MCF 10A (cell line): ENCODE measurements at regions not wholly inside any gene's neighbourhood (a gene's known extent, or its start where the extent isn't known, plus 50 kb on each side); places are given as distances from the start of the nearest gene placed in this dataset.

Experiments used
- BruUV-seq: library from RNA; stranded (reverse); fragments of 400-500 nt; replicated peaks from 2 replicates; lab custom pipeline; 2021; lab: Mats Ljungman, UMichigan
- CTCF ChIA-PET: fragments of 300-600 bp; sonication (Branson Sonifier 250); formaldehyde crosslinking; extraction: SDS; loops from one replicate; lab custom pipeline; 2021; ENCODE audit warnings: antibody characterized with exemption, inconsistent platforms; lab: Yijun Ruan, JAX
- POLR2A ChIA-PET: fragments of 300-600, 350-650 bp; sonication (Branson Sonifier 250); formaldehyde crosslinking; extraction: SDS; loops from one replicate; lab custom pipeline; 2020; ENCODE audit warnings: antibody characterized with exemption, inconsistent platforms; lab: Yijun Ruan, JAX
- DNase-seq: peaks from one replicate; pipeline ENCODE4 v3.0.0-alpha.2; 2018; ENCODE audit not compliant: unreplicated experiment
- H3K27ac Mint-ChIP-seq: one replicate; pipeline ENCODE4 v1.8.0; 2022; ENCODE audit warnings: mild to moderate bottlenecking, low read depth, mixed read lengths; ENCODE audit not compliant: unreplicated experiment
- H3K27me3 Mint-ChIP-seq: one replicate; pipeline ENCODE4 v1.8.0; 2022; ENCODE audit warnings: mixed read lengths; ENCODE audit not compliant: insufficient read depth, unreplicated experiment
- H3K36me3 Mint-ChIP-seq: one replicate; pipeline ENCODE4 v1.8.0; 2022; ENCODE audit warnings: mild to moderate bottlenecking, moderate library complexity, mixed read lengths; ENCODE audit not compliant: insufficient read depth, unreplicated experiment
- H3K4me1 Mint-ChIP-seq: one replicate; pipeline ENCODE4 v1.8.0; 2022; ENCODE audit warnings: mixed read lengths; ENCODE audit not compliant: insufficient read depth, unreplicated experiment
- H3K4me3 Mint-ChIP-seq: one replicate; pipeline ENCODE4 v1.8.0; 2022; ENCODE audit warnings: mild to moderate bottlenecking, moderate library complexity, mixed read lengths; ENCODE audit not compliant: unreplicated experiment
- H3K9me3 Mint-ChIP-seq: one replicate; pipeline ENCODE4 v1.8.0; 2022; ENCODE audit warnings: mixed read lengths; ENCODE audit not compliant: unreplicated experiment
- intact Hi-C: fragments of 100-400 bp; cut with micrococcal nuclease; formaldehyde crosslinking; loops from 2 replicates; pipeline ENCODE4 v1.14.1; 2022
- TF ChIP-seq, protein P1 (sequence below): fragments of 200-600 bp; IDR thresholded peaks from one replicate; pipeline ENCODE4 v1.8.0; 2022; ENCODE audit warnings: antibody characterized with exemption, mild to moderate bottlenecking; ENCODE audit not compliant: unreplicated experiment

DNA sequence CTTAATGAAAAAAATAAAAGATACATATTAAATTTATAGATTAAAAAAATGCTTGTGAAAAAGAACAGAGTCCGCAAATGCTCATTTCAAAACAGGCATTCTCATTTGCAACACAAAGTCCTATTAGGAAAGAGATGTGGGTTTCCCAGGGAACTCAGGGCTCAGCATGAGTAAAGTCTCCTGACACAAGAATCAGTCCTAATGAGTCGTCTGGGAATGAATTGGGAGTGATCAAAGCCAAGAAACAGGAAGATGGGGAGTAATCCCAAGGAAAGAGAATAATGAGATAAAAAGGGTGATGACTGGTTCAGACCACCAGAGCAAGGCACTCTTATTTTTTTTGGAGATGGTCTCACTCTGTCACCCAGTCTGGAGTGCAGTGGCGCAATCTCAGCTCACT lies 443.7 kb downstream of the NR2F2 start:
- no peak overlapping the region for H3K4me3 Mint-ChIP-seq
- H3K36me3 Mint-ChIP-seq, result no peaks in the 10 kb centered on the region
- H3K27me3 Mint-ChIP-seq, result peaks cover 59% of the 10 kb centered on the region
- no peaks in the 10 kb centered on the region for H3K9me3 Mint-ChIP-seq
- ChIA-PET CTCF (no interaction called here), POLR2A (no interaction called here)
- BruUV-seq, result no TSS peak
- intact Hi-C loops, result no loop called here
- no peaks in the 10 kb centered on the region for H3K4me1 Mint-ChIP-seq
- TF ChIP-seq, protein P1, sequence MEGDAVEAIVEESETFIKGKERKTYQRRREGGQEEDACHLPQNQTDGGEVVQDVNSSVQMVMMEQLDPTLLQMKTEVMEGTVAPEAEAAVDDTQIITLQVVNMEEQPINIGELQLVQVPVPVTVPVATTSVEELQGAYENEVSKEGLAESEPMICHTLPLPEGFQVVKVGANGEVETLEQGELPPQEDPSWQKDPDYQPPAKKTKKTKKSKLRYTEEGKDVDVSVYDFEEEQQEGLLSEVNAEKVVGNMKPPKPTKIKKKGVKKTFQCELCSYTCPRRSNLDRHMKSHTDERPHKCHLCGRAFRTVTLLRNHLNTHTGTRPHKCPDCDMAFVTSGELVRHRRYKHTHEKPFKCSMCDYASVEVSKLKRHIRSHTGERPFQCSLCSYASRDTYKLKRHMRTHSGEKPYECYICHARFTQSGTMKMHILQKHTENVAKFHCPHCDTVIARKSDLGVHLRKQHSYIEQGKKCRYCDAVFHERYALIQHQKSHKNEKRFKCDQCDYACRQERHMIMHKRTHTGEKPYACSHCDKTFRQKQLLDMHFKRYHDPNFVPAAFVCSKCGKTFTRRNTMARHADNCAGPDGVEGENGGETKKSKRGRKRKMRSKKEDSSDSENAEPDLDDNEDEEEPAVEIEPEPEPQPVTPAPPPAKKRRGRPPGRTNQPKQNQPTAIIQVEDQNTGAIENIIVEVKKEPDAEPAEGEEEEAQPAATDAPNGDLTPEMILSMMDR, result no peak
- no peak for DNase-seq
- H3K27ac Mint-ChIP-seq, result no peak overlapping the region

- intact Hi-C loops, result no loop called here
- Mint-ChIP-seq H3K27me3 (peaks cover 48% of the 10 kb centered on the region), H3K9me3 (no peaks in the 10 kb centered on the region), H3K36me3 (peaks cover 7% of the 10 kb centered on the region), H3K27ac (no peak overlapping the region), H3K4me3 (no peak overlapping the region), H3K4me1 (no peaks in the 10 kb centered on the region)
- DNase-seq, result no peak
- ChIA-PET POLR2A (no interaction called here), CTCF (no interaction called here)
- TF ChIP-seq, protein P1, result no peak
- no TSS peak for BruUV-seq
These were observed 453.2 kb downstream of the NR2F2 start for GRCh38 chr15:96783746-96784145.

DNA sequence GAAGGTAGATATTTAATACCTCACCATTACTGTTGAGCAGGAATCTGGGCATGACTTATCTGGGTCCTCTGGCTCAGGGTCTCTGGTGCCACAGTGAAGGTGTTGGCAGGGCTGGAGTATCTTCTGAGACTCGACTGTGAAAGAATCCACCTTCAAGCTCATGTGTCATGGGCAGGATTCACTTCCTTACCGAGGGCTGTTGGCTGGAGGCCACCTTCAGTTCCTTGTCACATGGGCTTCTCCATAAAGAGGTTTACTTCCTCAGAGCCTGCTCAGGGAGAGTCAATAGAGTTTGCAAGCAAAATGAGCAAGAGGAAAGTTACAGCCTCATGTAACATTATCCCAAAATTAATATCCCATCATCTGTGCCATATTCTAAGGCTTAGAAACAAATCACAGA lies 459.5 kb downstream of the NR2F2 start:
- H3K36me3 Mint-ChIP-seq, result no peaks in the 10 kb centered on the region
- no peaks in the 10 kb centered on the region for H3K4me1 Mint-ChIP-seq
- intact Hi-C loops, result no loop called here
- no peak for DNase-seq
- no TSS peak for BruUV-seq
- CTCF ChIA-PET, result no interaction called here
- no peaks in the 10 kb centered on the region for H3K9me3 Mint-ChIP-seq
- POLR2A ChIA-PET, result no interaction called here
- H3K27ac Mint-ChIP-seq, result no peak overlapping the region
- peaks cover 79% of the 10 kb centered on the region for H3K27me3 Mint-ChIP-seq
- no peak overlapping the region for H3K4me3 Mint-ChIP-seq
- TF ChIP-seq, protein P1, result no peak

- DNase-seq, result no peak
- CTCF ChIA-PET, result no interaction called here
- Mint-ChIP-seq H3K27ac (no peak overlapping the region), H3K27me3 (peaks cover 62% of the 10 kb centered on the region), H3K9me3 (no peaks in the 10 kb centered on the region), H3K36me3 (no peaks in the 10 kb centered on the region), H3K4me1 (no peaks in the 10 kb centered on the region), H3K4me3 (no peak overlapping the region)
- POLR2A ChIA-PET, result no interaction called here
- intact Hi-C loops, result no loop called here
- TF ChIP-seq, protein P1, result no peak
- no TSS peak for BruUV-seq
These were observed 461.7 kb downstream of the NR2F2 start for GRCh38 chr15:96792216-96792615.
